GM18873 (cell line): ENCODE measurements at regions not wholly inside any gene's neighbourhood (a gene's known extent, or its start where the extent isn't known, plus 50 kb on each side); places are given as distances from the start of the nearest gene placed in this dataset.
"Not testable (repeated sequence)": the region's sequence is repeated elsewhere in the genome, so short reads cannot be mapped to it uniquely, and the experiment has no call there.

Experiments used
- ATAC-seq: cut with Tn5 transposase; IDR thresholded peaks from one replicate; pipeline ENCODE4 v1.9.1; 2021; ENCODE audit warnings: mild to moderate bottlenecking, moderate library complexity, moderate number of reproducible peaks; ENCODE audit not compliant: unreplicated experiment, low FRiP score

GRCh38 chr20:7147220-7147601, 379.7 kb downstream of the BMP2 start:
- no peak for ATAC-seq

GRCh38 chr20:7151676-7152470, 384.4 kb downstream of the BMP2 start:
- no peak for ATAC-seq

GRCh38 chr20:7155282-7155681, 387.8 kb downstream of the BMP2 start:
- ATAC-seq: no peak

GRCh38 chr20:7155794-7156193, 388.3 kb downstream of the BMP2 start:
- no peak for ATAC-seq

- ATAC-seq: no peak
Observed at GRCh38 chr20:7159903-7160302, 392.4 kb downstream of the BMP2 start.

- no peak for ATAC-seq
Observed at GRCh38 chr20:7161690-7162089, 394.2 kb downstream of the BMP2 start.

GRCh38 chr20:7171911-7172310, 404.4 kb downstream of the BMP2 start:
- ATAC-seq: no peak

GRCh38 chr20:7174554-7174953, 407.1 kb downstream of the BMP2 start:
- no peak for ATAC-seq

GRCh38 chr20:7175827-7176226, 408.3 kb downstream of the BMP2 start:
- ATAC-seq: not testable (repeated sequence)

- no peak for ATAC-seq
Observed at GRCh38 chr20:7178004-7178403, 410.5 kb downstream of the BMP2 start.

- no peak for ATAC-seq
Observed at GRCh38 chr20:7180256-7181045, 413.0 kb downstream of the BMP2 start.

GRCh38 chr20:7189231-7189630, 421.7 kb downstream of the BMP2 start:
- no peak for ATAC-seq

GRCh38 chr20:7193681-7194080, 426.2 kb downstream of the BMP2 start:
- ATAC-seq: no peak

GRCh38 chr20:7195704-7196103, 428.2 kb downstream of the BMP2 start:
- ATAC-seq: no peak

GRCh38 chr20:7196481-7196880, 429.0 kb downstream of the BMP2 start:
- ATAC-seq: no peak

- ATAC-seq: no peak
Observed at GRCh38 chr20:7199861-7200260, 432.4 kb downstream of the BMP2 start.

GRCh38 chr20:7207186-7207798, 439.8 kb downstream of the BMP2 start:
- ATAC-seq: no peak

- ATAC-seq: no peak
Observed at GRCh38 chr20:7210910-7211309, 443.4 kb downstream of the BMP2 start.

GRCh38 chr20:7214081-7214740, 446.7 kb downstream of the BMP2 start:
- ATAC-seq: no peak

- no peak for ATAC-seq
Observed at GRCh38 chr20:7217606-7218005, 450.1 kb downstream of the BMP2 start.

GRCh38 chr20:7220755-7221154, 453.3 kb downstream of the BMP2 start:
- ATAC-seq: no peak
